Skeletal muscle satellite cell (primary cell): ENCODE measurements at regions not wholly inside any gene's neighbourhood (a gene's known extent, or its start where the extent isn't known, plus 50 kb on each side); places are given as distances from the start of the nearest gene placed in this dataset.

Source experiments
- H3K27me3 ChIP-seq: 2 replicates; pipeline ENCODE4 v1.7.0; 2013; ENCODE audit warnings: low read length; ENCODE audit not compliant: control insufficient read depth, insufficient read depth
- H3K36me3 ChIP-seq: 2 replicates; pipeline ENCODE4 v1.7.0; 2013; ENCODE audit warnings: mild to moderate bottlenecking, control low read depth, low read length; ENCODE audit not compliant: insufficient read depth
- H3K4me1 ChIP-seq: 2 replicates; pipeline ENCODE4 v1.7.0; 2013; ENCODE audit warnings: low read length; ENCODE audit not compliant: control insufficient read depth, insufficient read depth
- H3K4me2 ChIP-seq: 2 replicates; pipeline ENCODE4 v1.7.0; 2013; ENCODE audit warnings: mild to moderate bottlenecking, low read length
- H3K4me3 ChIP-seq: 2 replicates; pipeline ENCODE4 v1.7.0; 2013; ENCODE audit warnings: low read length
- H3K9ac ChIP-seq: 2 replicates; pipeline ENCODE4 v1.7.0; 2013; ENCODE audit warnings: mild to moderate bottlenecking, low read depth, low read length, moderate library complexity
- H3K9me3 ChIP-seq: replicated peaks from 2 replicates; pipeline ENCODE4 v1.7.0; 2013; ENCODE audit warnings: mild to moderate bottlenecking, control low read depth, low read length

GRCh38 chr18:28705482-28705881 is 528.6 kb upstream of the CDH2 start:
- Histone ChIP-seq H3K27me3 (no peaks in the 10 kb centered on the region), H3K4me3 (no peak overlapping the region), H3K9ac (no peak overlapping the region), H3K4me2 (no peak overlapping the region), H3K9me3 (no peaks in the 10 kb centered on the region), H3K36me3 (no peaks in the 10 kb centered on the region), H3K4me1 (no peaks in the 10 kb centered on the region)

GRCh38 chr18:28692337-28692736 is 515.4 kb upstream of the CDH2 start:
- Histone ChIP-seq H3K36me3 (no peaks in the 10 kb centered on the region), H3K9ac (no peak overlapping the region), H3K4me2 (no peak overlapping the region), H3K27me3 (no peaks in the 10 kb centered on the region), H3K9me3 (no peaks in the 10 kb centered on the region), H3K4me3 (no peak overlapping the region), H3K4me1 (no peaks in the 10 kb centered on the region)

- no peaks in the 10 kb centered on the region for H3K4me1 ChIP-seq
- no peaks in the 10 kb centered on the region for H3K36me3 ChIP-seq
- no peak overlapping the region for H3K9ac ChIP-seq
- no peak overlapping the region for H3K4me3 ChIP-seq
- H3K4me2 ChIP-seq = no peak overlapping the region
- H3K9me3 ChIP-seq = no peaks in the 10 kb centered on the region
- no peaks in the 10 kb centered on the region for H3K27me3 ChIP-seq
These were observed 514.5 kb upstream of the CDH2 start for GRCh38 chr18:28691496-28691840.

- Histone ChIP-seq H3K9me3 (no peaks in the 10 kb centered on the region), H3K9ac (no peak overlapping the region), H3K4me2 (no peak overlapping the region), H3K27me3 (no peaks in the 10 kb centered on the region), H3K4me1 (no peaks in the 10 kb centered on the region), H3K4me3 (no peak overlapping the region), H3K36me3 (no peaks in the 10 kb centered on the region)
These were observed 514.0 kb upstream of the CDH2 start for GRCh38 chr18:28690836-28691495.

GRCh38 chr18:28690100-28690499 is 513.2 kb upstream of the CDH2 start:
- H3K9ac ChIP-seq = no peak overlapping the region
- H3K27me3 ChIP-seq = no peaks in the 10 kb centered on the region
- H3K4me2 ChIP-seq = no peak overlapping the region
- no peaks in the 10 kb centered on the region for H3K9me3 ChIP-seq
- H3K4me3 ChIP-seq = no peak overlapping the region
- no peaks in the 10 kb centered on the region for H3K36me3 ChIP-seq
- no peaks in the 10 kb centered on the region for H3K4me1 ChIP-seq

- Histone ChIP-seq H3K27me3 (no peaks in the 10 kb centered on the region), H3K9ac (no peak overlapping the region), H3K9me3 (no peaks in the 10 kb centered on the region), H3K4me1 (no peaks in the 10 kb centered on the region), H3K4me2 (no peak overlapping the region), H3K36me3 (no peaks in the 10 kb centered on the region), H3K4me3 (no peak overlapping the region)
These were observed 512.7 kb upstream of the CDH2 start for GRCh38 chr18:28689588-28689987.

- Histone ChIP-seq H3K4me3 (no peak overlapping the region), H3K9ac (no peak overlapping the region), H3K36me3 (no peaks in the 10 kb centered on the region), H3K4me1 (no peaks in the 10 kb centered on the region), H3K27me3 (no peaks in the 10 kb centered on the region), H3K4me2 (no peak overlapping the region), H3K9me3 (no peaks in the 10 kb centered on the region)
These were observed 507.9 kb upstream of the CDH2 start for GRCh38 chr18:28684746-28685355.

GRCh38 chr18:28682912-28683311 is 506.0 kb upstream of the CDH2 start:
- Histone ChIP-seq H3K9ac (no peak overlapping the region), H3K36me3 (no peaks in the 10 kb centered on the region), H3K4me2 (no peak overlapping the region), H3K4me3 (no peak overlapping the region), H3K9me3 (no peaks in the 10 kb centered on the region), H3K27me3 (no peaks in the 10 kb centered on the region), H3K4me1 (no peaks in the 10 kb centered on the region)

GRCh38 chr18:28669165-28669564 is 492.2 kb upstream of the CDH2 start:
- Histone ChIP-seq H3K4me3 (no peak overlapping the region), H3K4me1 (no peaks in the 10 kb centered on the region), H3K9me3 (no peaks in the 10 kb centered on the region), H3K27me3 (no peaks in the 10 kb centered on the region), H3K36me3 (no peaks in the 10 kb centered on the region), H3K4me2 (no peak overlapping the region), H3K9ac (no peak overlapping the region)

- Histone ChIP-seq H3K36me3 (no peaks in the 10 kb centered on the region), H3K4me1 (no peaks in the 10 kb centered on the region), H3K9me3 (no peaks in the 10 kb centered on the region), H3K9ac (no peak overlapping the region), H3K4me2 (no peak overlapping the region), H3K27me3 (no peaks in the 10 kb centered on the region), H3K4me3 (no peak overlapping the region)
These were observed 489.3 kb upstream of the CDH2 start for GRCh38 chr18:28666216-28666615.

- Histone ChIP-seq H3K9me3 (no peaks in the 10 kb centered on the region), H3K36me3 (no peaks in the 10 kb centered on the region), H3K4me3 (no peak overlapping the region), H3K9ac (no peak overlapping the region), H3K4me2 (no peak overlapping the region), H3K27me3 (no peaks in the 10 kb centered on the region), H3K4me1 (no peaks in the 10 kb centered on the region)
These were observed 481.0 kb upstream of the CDH2 start for GRCh38 chr18:28657961-28658360.

- Histone ChIP-seq H3K4me1 (no peaks in the 10 kb centered on the region), H3K36me3 (no peaks in the 10 kb centered on the region), H3K9me3 (no peaks in the 10 kb centered on the region), H3K4me3 (no peak overlapping the region), H3K4me2 (no peak overlapping the region), H3K9ac (no peak overlapping the region), H3K27me3 (no peaks in the 10 kb centered on the region)
These were observed 475.7 kb upstream of the CDH2 start for GRCh38 chr18:28652654-28653053.
